Gastroesophageal sphincter (tissue), 4 donors: ENCODE measurements at regions not wholly inside any gene's neighbourhood (a gene's known extent, or its start where the extent isn't known, plus 50 kb on each side); places are given as distances from the start of the nearest gene placed in this dataset.

Experiments
- ATAC-seq: fragments of 150-250 bp; one replicate; pipeline ENCODE4 v1.9.1; 2016; ENCODE audit warnings: mild to moderate bottlenecking, moderate library complexity
- H3K27ac ChIP-seq, 4 donors: fragments of 200-600 bp; sonication (generic) in 3 of 4; 1 replicate in 3 of 4; 2 replicates in 1 of 4; pipeline ENCODE4 v1.5.1; 2016 to 2019
- H3K27me3 ChIP-seq: fragments of 200-600 bp; sonication (generic); one replicate; pipeline ENCODE4 v1.5.1; 2019
- H3K36me3 ChIP-seq, 2 donors: fragments of 200-600 bp; sonication (generic); one replicate each; pipeline ENCODE4 v1.5.1; 2019; ENCODE audit warnings: control low read depth in 1 of 2
- H3K4me1 ChIP-seq, 3 donors: fragments of 200-600 bp; sonication (generic); 1 replicate in 2 of 3; 2 replicates in 1 of 3; pipeline ENCODE4 v1.5.1; 2016 to 2019; ENCODE audit warnings: control low read depth in 2 of 3
- H3K4me3 ChIP-seq, 2 donors: fragments of 200-600 bp; sonication (generic); one replicate each; pipeline ENCODE4 v1.5.1; 2019; ENCODE audit warnings: mild to moderate bottlenecking in 1 of 2, moderate library complexity in 1 of 2
- H3K9me3 ChIP-seq, 3 donors: fragments of 200-600 bp; sonication (generic); one replicate each; pipeline ENCODE4 v1.5.1; 2017 to 2019; ENCODE audit warnings: control low read depth in 2 of 3
- EP300 ChIP-seq: sonication (generic); formaldehyde crosslinking; IDR thresholded peaks from one replicate; pipeline ENCODE4 v1.6.1; 2017; ENCODE audit warnings: antibody characterized with exemption, mild to moderate bottlenecking
- POLR2A ChIP-seq, 2 donors: fragments of 450-650 bp; IDR thresholded peaks; one replicate each; pipeline ENCODE4 v1.6.1; 2017; ENCODE audit warnings: antibody characterized with exemption in 2 of 2, mild to moderate bottlenecking in 2 of 2, moderate library complexity in 1 of 2
- POLR2AphosphoS5 ChIP-seq: sonication (generic); formaldehyde crosslinking; IDR thresholded peaks from one replicate; pipeline ENCODE4 v1.6.1; 2017; ENCODE audit warnings: antibody characterized with exemption
- WGBS, 2 donors: methylation state at CpG; one replicate each; pipeline ENCODE4 v1.1.5; 2018; ENCODE audit warnings: low coverage in 1 of 2; 5-methylcytosine and 5-hydroxymethylcytosine counted together
- TF ChIP-seq, protein P1 (sequence below), 4 experiments: fragments of 200-600 bp in 2 of 4; fragments of 450-650 bp in 2 of 4; sonication (generic) in 1 of 4; IDR thresholded peaks; one replicate each; pipeline ENCODE4 v1.5.1; 2017 to 2019; ENCODE audit warnings: antibody characterized with exemption in 4 of 4, mild to moderate bottlenecking in 2 of 4, moderate library complexity in 2 of 4

DNA sequence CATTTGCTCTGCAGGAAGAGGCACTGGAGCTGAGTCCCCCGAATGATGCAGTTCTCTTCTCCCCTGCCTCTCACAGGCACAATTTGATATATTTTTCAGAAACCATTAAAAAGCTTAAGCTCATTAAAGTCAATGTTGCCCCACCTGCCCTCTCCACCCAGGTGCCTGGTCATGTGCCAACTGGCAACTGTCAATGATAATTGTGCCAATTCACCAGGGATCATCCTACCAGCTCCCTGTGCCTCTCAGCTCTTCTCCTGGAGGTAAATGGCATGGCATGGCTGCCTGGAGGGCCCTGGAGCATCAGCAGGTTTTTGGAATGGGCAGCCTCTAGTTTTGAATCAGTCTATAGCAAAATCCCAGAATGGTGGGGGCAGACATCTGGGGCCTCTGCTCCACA, 279.6 kb upstream of the ID2 start:
- no peak overlapping the region for H3K27ac ChIP-seq
- H3K4me3 ChIP-seq, result no peak overlapping the region
- no peak for ATAC-seq
- H3K36me3 ChIP-seq, result no peaks in the 10 kb centered on the region
- TF ChIP-seq EP300 (no peak), POLR2AphosphoS5 (no peak), POLR2A (IDR thresholded peaks at IDR 0.05) (no peak)
- H3K27me3 ChIP-seq, result no peaks in the 10 kb centered on the region
- H3K4me1 ChIP-seq, result no peaks in the 10 kb centered on the region
- no CpG with 5 or more reads among the region's 1 CpG for WGBS, 2 donors
- H3K9me3 ChIP-seq, result no peaks in the 10 kb centered on the region

DNA sequence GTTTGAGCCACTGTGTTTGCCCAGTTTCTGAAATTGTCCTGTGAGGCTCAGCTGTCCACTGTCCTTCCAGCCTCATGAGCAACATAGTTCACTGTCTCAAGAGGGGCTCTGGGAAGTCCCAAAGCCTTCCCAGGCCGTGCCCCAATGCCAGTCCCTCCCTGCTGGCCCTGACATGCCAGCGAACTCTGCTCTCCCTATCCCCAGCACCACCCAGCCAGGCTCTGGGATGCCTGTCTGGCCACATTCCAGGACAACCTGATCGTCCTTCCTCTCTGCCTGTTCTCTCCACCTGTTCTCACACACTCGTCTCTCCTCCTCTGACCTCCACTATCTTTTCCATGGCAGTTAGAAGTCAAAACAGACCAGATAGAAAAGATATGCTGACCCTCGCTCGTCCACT, 278.0 kb upstream of the ID2 start:
- Histone ChIP-seq H3K4me1 (no peaks in the 10 kb centered on the region), H3K4me3 (no peak overlapping the region), H3K36me3 (no peaks in the 10 kb centered on the region), H3K27ac (no peak overlapping the region), H3K9me3 (no peaks in the 10 kb centered on the region), H3K27me3 (no peaks in the 10 kb centered on the region)
- 79% methylated on average over 4 to 5 of the region's 6 CpGs for WGBS, 2 donors
- ATAC-seq, result no peak
- no peak for TF ChIP-seq POLR2A (IDR thresholded peaks at IDR 0.05)
- TF ChIP-seq, protein P1, sequence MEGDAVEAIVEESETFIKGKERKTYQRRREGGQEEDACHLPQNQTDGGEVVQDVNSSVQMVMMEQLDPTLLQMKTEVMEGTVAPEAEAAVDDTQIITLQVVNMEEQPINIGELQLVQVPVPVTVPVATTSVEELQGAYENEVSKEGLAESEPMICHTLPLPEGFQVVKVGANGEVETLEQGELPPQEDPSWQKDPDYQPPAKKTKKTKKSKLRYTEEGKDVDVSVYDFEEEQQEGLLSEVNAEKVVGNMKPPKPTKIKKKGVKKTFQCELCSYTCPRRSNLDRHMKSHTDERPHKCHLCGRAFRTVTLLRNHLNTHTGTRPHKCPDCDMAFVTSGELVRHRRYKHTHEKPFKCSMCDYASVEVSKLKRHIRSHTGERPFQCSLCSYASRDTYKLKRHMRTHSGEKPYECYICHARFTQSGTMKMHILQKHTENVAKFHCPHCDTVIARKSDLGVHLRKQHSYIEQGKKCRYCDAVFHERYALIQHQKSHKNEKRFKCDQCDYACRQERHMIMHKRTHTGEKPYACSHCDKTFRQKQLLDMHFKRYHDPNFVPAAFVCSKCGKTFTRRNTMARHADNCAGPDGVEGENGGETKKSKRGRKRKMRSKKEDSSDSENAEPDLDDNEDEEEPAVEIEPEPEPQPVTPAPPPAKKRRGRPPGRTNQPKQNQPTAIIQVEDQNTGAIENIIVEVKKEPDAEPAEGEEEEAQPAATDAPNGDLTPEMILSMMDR (IDR thresholded peaks at IDR 0.05), result no peak
- no peak for TF ChIP-seq POLR2AphosphoS5
- no peak for TF ChIP-seq EP300

DNA sequence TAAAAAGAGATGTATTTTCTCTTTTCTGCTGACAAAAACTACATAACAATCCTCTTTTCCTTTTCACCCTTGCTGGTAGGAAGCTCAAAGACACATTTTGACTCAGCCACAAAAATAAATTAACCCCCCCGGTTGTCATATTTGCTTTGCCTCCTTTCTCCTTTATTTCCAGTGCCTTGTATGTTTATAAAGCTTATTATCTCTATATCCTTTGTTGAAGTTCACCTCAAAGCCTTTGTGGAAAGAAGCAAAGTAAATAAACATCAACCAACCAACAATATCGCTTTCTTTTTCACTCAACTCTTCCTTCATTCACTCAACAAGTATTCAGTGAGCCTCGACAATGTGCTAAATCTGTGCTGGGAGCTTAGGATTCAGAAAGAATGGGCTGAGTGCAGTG, 276.5 kb upstream of the ID2 start:
- 85 to 90% methylated on average over 3 of the region's 3 CpGs for WGBS, 2 donors
- Histone ChIP-seq H3K27me3 (no peaks in the 10 kb centered on the region), H3K9me3 (no peaks in the 10 kb centered on the region), H3K4me1 (peaks cover 0 to 11% (median 0%) of the 10 kb centered on the region in 3 donors), H3K27ac (no peak overlapping the region), H3K4me3 (no peak overlapping the region), H3K36me3 (no peaks in the 10 kb centered on the region)
- no peak for ATAC-seq
- TF ChIP-seq EP300 (no peak), POLR2A (IDR thresholded peaks at IDR 0.05) (no peak), POLR2AphosphoS5 (no peak)
- TF ChIP-seq, protein P1 (IDR thresholded peaks at IDR 0.05), result no peak

DNA sequence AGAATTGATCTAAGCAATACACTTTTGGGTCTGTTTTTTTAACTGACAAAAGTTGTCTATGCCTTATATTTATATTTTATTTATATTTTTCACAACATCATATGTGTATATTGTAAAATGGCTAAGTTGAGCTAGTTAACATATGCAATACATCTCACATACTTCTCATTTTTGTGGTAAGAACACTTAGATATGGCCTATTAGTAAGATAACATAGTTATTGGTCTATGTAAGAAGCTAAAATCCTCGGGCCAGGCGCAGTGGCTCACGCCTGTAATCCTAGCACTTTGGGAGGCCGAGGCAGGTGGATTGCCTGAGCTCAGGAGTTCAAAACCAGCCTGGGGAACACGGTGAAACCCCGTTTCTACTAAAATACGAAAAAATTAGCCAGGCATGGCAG, 275.6 kb upstream of the ID2 start:
- TF ChIP-seq EP300 (no peak), POLR2A (IDR thresholded peaks at IDR 0.05) (no peak), POLR2AphosphoS5 (no peak)
- TF ChIP-seq, protein P1 (IDR thresholded peaks at IDR 0.05), result no peak
- Histone ChIP-seq H3K27me3 (no peaks in the 10 kb centered on the region), H3K36me3 (no peaks in the 10 kb centered on the region), H3K27ac (no peak overlapping the region), H3K9me3 (no peaks in the 10 kb centered on the region), H3K4me3 (no peak overlapping the region), H3K4me1 (peaks cover 0 to 11% (median 0%) of the 10 kb centered on the region in 3 donors)
- 76 to 100% methylated on average over 1 to 6 of the region's 7 CpGs for WGBS, 2 donors
- ATAC-seq, result no peak

DNA sequence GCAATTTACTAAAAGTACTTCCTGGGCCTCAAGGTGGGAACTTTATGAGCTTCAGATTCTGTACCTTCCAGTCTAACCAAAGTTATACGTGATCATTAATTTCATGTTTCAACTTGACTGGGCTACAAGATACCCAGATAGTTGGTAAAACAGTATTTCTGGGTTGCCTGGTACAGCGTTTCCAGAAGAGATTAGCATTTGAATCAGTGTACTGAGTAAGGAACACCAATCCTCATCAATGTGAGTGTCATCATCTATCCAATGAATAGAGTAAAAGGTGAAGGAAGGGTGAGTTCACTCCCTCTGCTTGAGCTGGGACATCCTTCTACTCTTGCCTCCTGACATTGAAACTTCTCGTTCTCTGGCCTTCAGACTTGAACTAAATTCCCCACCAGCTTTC, 274.5 kb upstream of the ID2 start:
- Histone ChIP-seq H3K27me3 (no peaks in the 10 kb centered on the region), H3K27ac (no peak overlapping the region), H3K4me3 (no peak overlapping the region), H3K9me3 (no peaks in the 10 kb centered on the region), H3K36me3 (no peaks in the 10 kb centered on the region), H3K4me1 (peaks cover 0 to 18% (median 5%) of the 10 kb centered on the region in 3 donors)
- no peak for TF ChIP-seq EP300
- no peak for TF ChIP-seq POLR2A (IDR thresholded peaks at IDR 0.05)
- no peak for TF ChIP-seq POLR2AphosphoS5
- TF ChIP-seq, protein P1 (IDR thresholded peaks at IDR 0.05), result no peak
- 90 to 95% methylated on average over 2 to 3 of the region's 3 CpGs for WGBS, 2 donors
- no peak for ATAC-seq
